ENCODE measurements at regions not wholly inside any gene's neighbourhood (a gene's known extent, or its start where the extent isn't known, plus 50 kb on each side); places are given as distances from the start of the nearest gene placed in this dataset.

GRCh38 chr14:54206516-54206915 lies 190.3 kb upstream of the CDKN3 start:
- WGBS (ENCODE audit: insufficient coverage) = 88% methylated on average over 1 of the region's 1 CpG
- Histone ChIP-seq H3K27ac (ENCODE audit: insufficient read depth in 1 of 2, low read depth in 1 of 2, low read length in 2 of 2, poor library complexity in 1 of 2, severe bottlenecking in 2 of 2) (no peak overlapping the region), H3K9me3 (ENCODE audit: control extremely low read depth in 1 of 5, control insufficient read depth in 4 of 5, insufficient read depth in 2 of 5, low read depth in 1 of 5, low read length in 4 of 5) (peaks cover 0 to 5% (median 0%) of the 10 kb centered on the region in 5 experiments), H3K4me3 (ENCODE audit: control insufficient read depth in 1 of 7, extremely low read depth in 1 of 7, insufficient read depth in 4 of 7, low read depth in 2 of 7, low read length in 6 of 7) (no peak overlapping the region), H3K36me3 (ENCODE audit: control insufficient read depth in 4 of 4, insufficient read depth in 4 of 4, low read length in 3 of 4) (no peaks in the 10 kb centered on the region), H3K4me1 (ENCODE audit: control extremely low read depth in 1 of 4, control insufficient read depth in 4 of 4, insufficient read depth in 4 of 4, low read length in 3 of 4) (no peaks in the 10 kb centered on the region), H3K27me3 (replicated peaks in 2 of 5; ENCODE audit: control insufficient read depth in 4 of 5, insufficient read depth in 5 of 5, low read length in 4 of 5) (peaks cover 0 to 5% (median 2%) of the 10 kb centered on the region in 5 experiments)
- POLR2A ChIA-PET = no interaction called here
- CTCF ChIA-PET = no interaction called here
- no peak for DNase-seq

- ChIA-PET CTCF (no interaction called here), POLR2A (no interaction called here)
- Histone ChIP-seq H3K4me3 (ENCODE audit: control insufficient read depth in 1 of 7, extremely low read depth in 1 of 7, insufficient read depth in 4 of 7, low read depth in 2 of 7, low read length in 6 of 7) (no peak overlapping the region), H3K36me3 (ENCODE audit: control insufficient read depth in 4 of 4, insufficient read depth in 4 of 4, low read length in 3 of 4) (no peaks in the 10 kb centered on the region), H3K4me1 (ENCODE audit: control extremely low read depth in 1 of 4, control insufficient read depth in 4 of 4, insufficient read depth in 4 of 4, low read length in 3 of 4) (no peaks in the 10 kb centered on the region), H3K9me3 (ENCODE audit: control extremely low read depth in 1 of 5, control insufficient read depth in 4 of 5, insufficient read depth in 2 of 5, low read depth in 1 of 5, low read length in 4 of 5) (no peaks in the 10 kb centered on the region), H3K27ac (ENCODE audit: insufficient read depth in 1 of 2, low read depth in 1 of 2, low read length in 2 of 2, poor library complexity in 1 of 2, severe bottlenecking in 2 of 2) (no peak overlapping the region), H3K27me3 (replicated peaks in 2 of 5; ENCODE audit: control insufficient read depth in 4 of 5, insufficient read depth in 5 of 5, low read length in 4 of 5) (peaks cover 0 to 5% (median 2%) of the 10 kb centered on the region in 5 experiments)
- no peak for DNase-seq
- WGBS (ENCODE audit: insufficient coverage) = no CpG with 5 or more reads among the region's 2 CpGs
Observed at GRCh38 chr14:54207075-54207474, 189.7 kb upstream of the CDKN3 start.

DNA sequence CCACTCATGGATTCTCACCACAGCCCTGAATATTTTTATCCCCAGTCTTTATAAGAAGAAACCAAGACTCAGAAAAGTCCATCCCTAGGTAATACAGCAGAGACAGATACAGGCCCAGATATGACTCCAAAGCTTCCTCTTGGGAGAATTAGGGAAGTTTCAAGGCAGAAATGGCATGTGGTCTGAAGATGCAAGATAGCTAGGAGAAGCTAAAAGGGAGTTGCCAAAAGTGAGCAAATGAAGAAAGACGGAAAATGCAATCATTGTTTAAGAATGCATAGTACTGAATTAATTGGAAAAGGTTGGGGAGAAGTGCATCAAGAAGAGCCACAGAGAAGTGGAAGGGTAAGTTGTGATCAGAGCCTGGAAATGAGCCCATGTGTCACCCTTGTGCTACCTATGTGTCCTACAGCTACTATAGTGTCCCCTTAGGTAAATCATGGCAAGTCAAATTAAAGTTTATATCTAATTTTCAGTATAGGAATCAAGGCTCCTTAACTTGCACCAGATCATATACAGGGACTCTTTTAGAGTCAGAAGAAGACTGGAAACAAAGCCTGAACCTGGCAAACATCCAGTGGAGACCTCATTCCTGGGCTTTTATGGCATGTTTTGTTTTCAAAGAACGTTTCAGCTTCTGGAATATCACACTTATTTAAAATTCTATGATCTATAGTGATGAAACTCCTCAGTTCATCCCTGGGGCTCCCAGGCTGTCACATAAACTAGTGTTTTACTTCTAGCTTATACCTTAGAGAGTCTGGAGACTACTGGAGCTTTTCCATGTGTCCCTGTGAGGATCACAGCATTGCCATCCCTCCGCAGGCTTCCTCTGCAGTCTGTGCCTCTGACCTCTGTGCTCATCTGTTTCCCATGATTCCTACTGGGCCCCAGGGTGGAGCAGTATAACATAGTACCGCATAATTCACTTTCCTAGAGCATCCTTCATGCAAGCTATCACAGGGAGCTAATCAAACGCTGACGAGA lies 189.0 kb upstream of the CDKN3 start:
- Histone ChIP-seq H3K4me3 (ENCODE audit: control insufficient read depth in 1 of 7, extremely low read depth in 1 of 7, insufficient read depth in 4 of 7, low read depth in 2 of 7, low read length in 6 of 7) (no peak overlapping the region), H3K9me3 (ENCODE audit: control extremely low read depth in 1 of 5, control insufficient read depth in 4 of 5, insufficient read depth in 2 of 5, low read depth in 1 of 5, low read length in 4 of 5) (peaks cover 0 to under 1% (median 0%) of the 10 kb centered on the region in 5 experiments), H3K4me1 (ENCODE audit: control extremely low read depth in 1 of 4, control insufficient read depth in 4 of 4, insufficient read depth in 4 of 4, low read length in 3 of 4) (no peaks in the 10 kb centered on the region), H3K27me3 (replicated peaks in 2 of 5; ENCODE audit: control insufficient read depth in 4 of 5, insufficient read depth in 5 of 5, low read length in 4 of 5) (peaks cover 0 to 5% (median 3%) of the 10 kb centered on the region in 5 experiments), H3K36me3 (ENCODE audit: control insufficient read depth in 4 of 4, insufficient read depth in 4 of 4, low read length in 3 of 4) (no peaks in the 10 kb centered on the region), H3K27ac (ENCODE audit: insufficient read depth in 1 of 2, low read depth in 1 of 2, low read length in 2 of 2, poor library complexity in 1 of 2, severe bottlenecking in 2 of 2) (no peak overlapping the region)
- ChIA-PET CTCF (no interaction called here), POLR2A (no interaction called here)
- 95% methylated on average over 2 of the region's 6 CpGs for WGBS (ENCODE audit: insufficient coverage)
- no peak for DNase-seq

DNA sequence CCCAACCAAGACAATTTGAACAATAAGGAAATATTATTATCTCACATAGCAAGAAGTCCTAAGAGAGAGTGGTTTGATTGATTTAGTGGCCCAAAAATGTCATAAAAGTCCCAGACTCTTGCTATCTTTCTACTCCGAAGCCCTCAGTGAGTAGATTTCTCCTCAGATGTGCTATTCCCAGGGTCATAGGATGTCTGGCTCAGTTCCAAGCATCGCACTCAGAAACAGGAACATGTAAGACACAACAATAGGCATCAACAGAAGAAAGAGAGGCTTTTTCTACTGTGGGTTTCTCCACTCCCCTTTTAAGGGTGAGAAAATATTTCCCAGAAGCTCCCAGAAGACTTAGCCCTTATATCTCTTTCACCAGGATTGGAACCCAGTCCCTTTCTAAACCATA lies 188.1 kb upstream of the CDKN3 start:
- Histone ChIP-seq H3K27ac (ENCODE audit: insufficient read depth in 1 of 2, low read depth in 1 of 2, low read length in 2 of 2, poor library complexity in 1 of 2, severe bottlenecking in 2 of 2) (no peak overlapping the region), H3K27me3 (replicated peaks in 2 of 5; ENCODE audit: control insufficient read depth in 4 of 5, insufficient read depth in 5 of 5, low read length in 4 of 5) (peaks cover 0 to 6% (median 4%) of the 10 kb centered on the region in 5 experiments), H3K36me3 (ENCODE audit: control insufficient read depth in 4 of 4, insufficient read depth in 4 of 4, low read length in 3 of 4) (no peaks in the 10 kb centered on the region), H3K4me3 (ENCODE audit: control insufficient read depth in 1 of 7, extremely low read depth in 1 of 7, insufficient read depth in 4 of 7, low read depth in 2 of 7, low read length in 6 of 7) (no peak overlapping the region), H3K9me3 (ENCODE audit: control extremely low read depth in 1 of 5, control insufficient read depth in 4 of 5, insufficient read depth in 2 of 5, low read depth in 1 of 5, low read length in 4 of 5) (peaks cover 0 to 3% (median 0%) of the 10 kb centered on the region in 5 experiments), H3K4me1 (ENCODE audit: control extremely low read depth in 1 of 4, control insufficient read depth in 4 of 4, insufficient read depth in 4 of 4, low read length in 3 of 4) (no peaks in the 10 kb centered on the region)
- ChIA-PET CTCF (no interaction called here), POLR2A (no interaction called here)
- WGBS (ENCODE audit: insufficient coverage) = 46% methylated on average over 2 of the region's 2 CpGs
- DNase-seq = no peak

DNA sequence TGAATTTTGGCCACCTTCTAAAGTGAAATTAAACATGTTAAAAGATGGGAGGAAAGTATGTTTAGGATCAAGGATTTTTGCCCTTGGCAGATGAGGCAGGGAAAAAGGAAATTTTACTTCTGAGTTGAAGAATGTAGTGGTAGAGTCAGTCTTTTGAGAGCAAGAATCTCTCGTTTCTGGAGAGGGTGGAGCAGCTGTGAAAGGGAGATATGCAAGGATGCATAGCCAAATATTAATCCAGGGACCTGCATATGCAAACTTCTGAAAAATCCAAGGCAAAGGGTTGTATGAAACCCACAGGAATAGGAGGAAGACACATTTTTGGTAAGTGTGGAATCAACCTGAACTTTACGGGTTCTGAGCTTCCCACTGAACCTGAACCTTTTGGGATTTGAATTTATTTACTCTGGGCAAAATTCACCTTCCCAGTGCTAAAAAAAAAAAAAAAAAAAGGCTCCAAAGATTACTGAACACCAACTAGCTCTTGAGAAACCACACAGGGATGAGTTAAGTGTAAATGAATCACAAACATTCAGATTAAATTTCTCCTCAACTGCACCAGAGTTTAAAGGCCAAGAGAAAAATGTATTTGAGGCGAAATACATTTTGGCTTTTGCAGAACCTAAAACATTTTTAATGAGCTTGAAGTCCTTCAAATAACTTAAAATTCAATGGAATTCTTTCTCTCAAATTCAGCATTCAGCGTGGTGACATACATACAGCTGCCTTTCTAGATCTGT lies 187.1 kb upstream of the CDKN3 start:
- no peak overlapping the region for H3K27ac ChIP-seq (ENCODE audit: insufficient read depth in 1 of 2, low read depth in 1 of 2, low read length in 2 of 2, poor library complexity in 1 of 2, severe bottlenecking in 2 of 2)
- no peaks in the 10 kb centered on the region for H3K4me1 ChIP-seq (ENCODE audit: control extremely low read depth in 1 of 4, control insufficient read depth in 4 of 4, insufficient read depth in 4 of 4, low read length in 3 of 4)
- no peak overlapping the region for H3K4me3 ChIP-seq (ENCODE audit: control insufficient read depth in 1 of 7, extremely low read depth in 1 of 7, insufficient read depth in 4 of 7, low read depth in 2 of 7, low read length in 6 of 7)
- H3K36me3 ChIP-seq (ENCODE audit: control insufficient read depth in 4 of 4, insufficient read depth in 4 of 4, low read length in 3 of 4) = no peaks in the 10 kb centered on the region
- no peak for DNase-seq
- ChIA-PET POLR2A (no interaction called here), CTCF (no interaction called here)
- 100% methylated on average over 1 of the region's 4 CpGs for WGBS (ENCODE audit: insufficient coverage)
- peaks cover 0 to 3% (median 0%) of the 10 kb centered on the region in 5 experiments for H3K9me3 ChIP-seq (ENCODE audit: control extremely low read depth in 1 of 5, control insufficient read depth in 4 of 5, insufficient read depth in 2 of 5, low read depth in 1 of 5, low read length in 4 of 5)
- H3K27me3 ChIP-seq (replicated peaks in 2 of 5; ENCODE audit: control insufficient read depth in 4 of 5, insufficient read depth in 5 of 5, low read length in 4 of 5) = peaks cover 0 to 7% (median 4%) of the 10 kb centered on the region in 5 experiments

- 95% methylated on average over 4 of the region's 5 CpGs for WGBS (ENCODE audit: insufficient coverage)
- Histone ChIP-seq H3K9me3 (ENCODE audit: control extremely low read depth in 1 of 5, control insufficient read depth in 4 of 5, insufficient read depth in 2 of 5, low read depth in 1 of 5, low read length in 4 of 5) (peaks cover 0 to 3% (median 0%) of the 10 kb centered on the region in 5 experiments), H3K4me3 (ENCODE audit: control insufficient read depth in 1 of 7, extremely low read depth in 1 of 7, insufficient read depth in 4 of 7, low read depth in 2 of 7, low read length in 6 of 7) (no peak overlapping the region), H3K36me3 (ENCODE audit: control insufficient read depth in 4 of 4, insufficient read depth in 4 of 4, low read length in 3 of 4) (no peaks in the 10 kb centered on the region), H3K27me3 (replicated peaks in 2 of 5; ENCODE audit: control insufficient read depth in 4 of 5, insufficient read depth in 5 of 5, low read length in 4 of 5) (peaks cover 3 to 17% (median 6%) of the 10 kb centered on the region in 5 experiments), H3K27ac (ENCODE audit: insufficient read depth in 1 of 2, low read depth in 1 of 2, low read length in 2 of 2, poor library complexity in 1 of 2, severe bottlenecking in 2 of 2) (no peak overlapping the region), H3K4me1 (ENCODE audit: control extremely low read depth in 1 of 4, control insufficient read depth in 4 of 4, insufficient read depth in 4 of 4, low read length in 3 of 4) (no peaks in the 10 kb centered on the region)
- no peak for DNase-seq
- ChIA-PET CTCF (no interaction called here), POLR2A (no interaction called here)
Observed at GRCh38 chr14:54211551-54212308, 185.1 kb upstream of the CDKN3 start.

Measured in common myeloid progenitor, CD34-positive (primary cell).